ENCODE measurements at regions not wholly inside any gene's neighbourhood (a gene's known extent, or its start where the extent isn't known, plus 50 kb on each side); places are given as distances from the start of the nearest gene placed in this dataset.
"Not testable (repeated sequence)": the region's sequence is repeated elsewhere in the genome, so short reads cannot be mapped to it uniquely, and the experiment has no call there.

DNA sequence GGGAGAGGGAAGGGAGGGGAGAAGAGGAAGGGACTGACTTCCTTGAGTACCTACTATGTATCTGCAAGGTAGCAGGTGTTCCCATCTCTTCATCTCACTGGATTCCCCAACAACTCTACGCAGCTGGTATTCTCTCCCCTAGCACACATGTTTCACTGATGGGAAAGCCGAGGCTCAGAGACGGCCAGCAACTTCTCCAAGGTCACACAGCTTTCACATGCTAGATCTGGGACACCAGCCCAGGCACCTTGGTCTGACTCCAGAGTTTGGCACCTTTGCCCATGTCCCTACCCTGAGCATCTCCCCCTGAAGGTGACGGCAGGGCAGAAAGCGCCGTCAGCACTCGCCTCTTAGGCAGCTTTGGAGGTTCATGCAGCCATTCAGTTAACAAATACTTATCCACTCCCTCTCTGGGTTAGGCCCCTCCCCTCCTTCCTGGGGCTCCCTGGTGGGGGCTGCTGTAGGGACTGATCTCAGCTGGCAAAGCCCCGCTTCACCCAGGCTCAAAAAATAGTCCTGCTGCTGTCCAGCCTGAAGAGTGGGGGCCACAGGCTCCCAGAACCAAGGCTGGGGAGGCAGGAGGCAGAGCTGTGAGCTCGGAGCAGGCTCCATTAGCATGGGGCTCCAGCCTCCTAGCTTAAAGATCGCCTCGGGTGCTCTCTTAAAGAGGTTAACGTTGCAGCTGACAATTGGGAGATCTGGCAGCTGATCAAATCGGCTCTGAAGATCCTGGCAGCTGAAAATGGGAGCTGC is 79.4 kb downstream of the IGLL1 start:
- TF ChIP-seq, protein P1, sequence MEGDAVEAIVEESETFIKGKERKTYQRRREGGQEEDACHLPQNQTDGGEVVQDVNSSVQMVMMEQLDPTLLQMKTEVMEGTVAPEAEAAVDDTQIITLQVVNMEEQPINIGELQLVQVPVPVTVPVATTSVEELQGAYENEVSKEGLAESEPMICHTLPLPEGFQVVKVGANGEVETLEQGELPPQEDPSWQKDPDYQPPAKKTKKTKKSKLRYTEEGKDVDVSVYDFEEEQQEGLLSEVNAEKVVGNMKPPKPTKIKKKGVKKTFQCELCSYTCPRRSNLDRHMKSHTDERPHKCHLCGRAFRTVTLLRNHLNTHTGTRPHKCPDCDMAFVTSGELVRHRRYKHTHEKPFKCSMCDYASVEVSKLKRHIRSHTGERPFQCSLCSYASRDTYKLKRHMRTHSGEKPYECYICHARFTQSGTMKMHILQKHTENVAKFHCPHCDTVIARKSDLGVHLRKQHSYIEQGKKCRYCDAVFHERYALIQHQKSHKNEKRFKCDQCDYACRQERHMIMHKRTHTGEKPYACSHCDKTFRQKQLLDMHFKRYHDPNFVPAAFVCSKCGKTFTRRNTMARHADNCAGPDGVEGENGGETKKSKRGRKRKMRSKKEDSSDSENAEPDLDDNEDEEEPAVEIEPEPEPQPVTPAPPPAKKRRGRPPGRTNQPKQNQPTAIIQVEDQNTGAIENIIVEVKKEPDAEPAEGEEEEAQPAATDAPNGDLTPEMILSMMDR (IDR thresholded peaks at IDR 0.05; ENCODE audit: insufficient read depth, missing control alignments), result no peak
- FAIRE-seq (no peak), DNase-seq (ENCODE audit: insufficient read length, low spot score) (no peak)

DNA sequence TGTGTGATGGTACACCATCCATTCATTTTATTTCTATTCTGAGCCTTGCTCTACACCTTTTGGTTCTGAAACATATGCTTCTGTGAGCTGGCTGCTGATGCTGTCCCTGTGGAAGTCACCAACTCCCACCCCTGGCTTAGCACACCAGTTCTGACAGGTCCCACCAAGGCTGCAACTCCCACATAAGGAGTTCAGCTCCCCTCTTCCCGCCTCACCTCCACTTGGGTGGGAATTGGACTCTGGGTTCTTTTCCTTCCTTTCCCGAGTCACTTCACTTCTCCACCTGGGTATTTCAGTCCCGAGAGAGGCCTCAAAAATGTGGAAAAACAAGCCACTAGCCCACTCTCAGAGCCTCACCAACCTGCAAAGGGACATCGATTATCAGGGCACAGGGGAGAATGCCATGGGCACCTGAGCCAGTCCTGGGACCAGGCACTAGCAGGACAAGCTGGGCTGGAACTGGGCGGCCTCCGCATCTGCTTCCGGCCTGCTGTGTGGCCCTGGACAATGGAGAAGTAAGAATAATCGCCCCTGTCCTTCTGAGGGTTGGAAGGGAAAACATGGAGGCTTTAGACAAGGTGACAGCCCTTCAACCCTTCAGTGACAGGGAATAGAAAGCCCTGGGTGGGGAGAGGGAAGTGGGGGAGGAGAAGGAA is 80.1 kb downstream of the IGLL1 start:
- DNase-seq (ENCODE audit: insufficient read length, low spot score) (no peak), FAIRE-seq (no peak)
- TF ChIP-seq, protein P1 (IDR thresholded peaks at IDR 0.05; ENCODE audit: insufficient read depth, missing control alignments), result no peak

DNA sequence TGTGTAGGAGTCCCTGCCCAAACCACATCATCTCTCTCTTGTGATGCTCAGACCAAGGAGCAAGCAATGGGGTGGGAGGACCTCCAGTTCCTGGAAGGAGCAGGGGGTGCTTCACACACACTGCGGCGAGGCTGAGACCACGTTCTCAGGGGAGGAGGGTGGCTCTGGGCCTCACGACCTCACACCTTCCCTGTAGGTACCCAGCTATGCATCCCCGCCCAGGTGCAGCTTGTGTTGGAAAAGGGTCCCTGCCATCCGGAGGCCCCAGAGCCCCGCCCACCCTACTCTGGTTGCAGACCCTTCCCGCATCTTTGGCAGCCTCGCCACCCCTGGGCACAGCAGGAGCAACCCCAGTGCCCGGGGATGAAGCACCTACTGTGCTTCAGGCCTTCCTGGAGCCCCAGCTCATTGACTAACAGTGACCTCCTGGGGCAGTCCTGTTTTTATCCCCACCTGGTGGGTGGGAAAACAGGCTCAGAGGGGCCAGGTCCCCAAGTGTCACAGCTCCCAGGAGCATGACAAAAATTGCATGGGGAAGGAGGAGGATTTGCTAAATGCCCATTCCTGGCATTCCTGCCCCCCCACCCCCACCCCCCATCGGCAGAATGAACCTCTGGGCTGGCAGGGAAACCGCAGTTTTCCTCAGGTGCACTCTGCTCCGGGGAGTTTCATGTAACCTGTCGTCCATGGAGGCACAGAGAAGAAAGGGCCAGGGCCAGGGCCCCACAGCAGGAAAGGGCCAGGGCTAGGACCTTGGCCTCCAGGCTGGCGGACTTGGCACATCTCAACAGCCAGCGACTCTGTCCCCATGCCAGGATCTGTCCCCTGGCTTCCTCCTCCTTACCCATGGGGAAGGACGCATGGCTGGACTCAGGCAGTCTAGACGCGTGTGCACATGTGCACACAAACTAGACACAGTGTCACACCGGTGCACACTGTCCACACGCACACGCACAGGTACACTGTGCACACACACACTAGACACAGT is 81.0 kb downstream of the IGLL1 start:
- TF ChIP-seq, protein P1 (IDR thresholded peaks at IDR 0.05; ENCODE audit: insufficient read depth, missing control alignments), result no peak
- DNase-seq (ENCODE audit: insufficient read length, low spot score), result no peak
- FAIRE-seq, result no peak

DNA sequence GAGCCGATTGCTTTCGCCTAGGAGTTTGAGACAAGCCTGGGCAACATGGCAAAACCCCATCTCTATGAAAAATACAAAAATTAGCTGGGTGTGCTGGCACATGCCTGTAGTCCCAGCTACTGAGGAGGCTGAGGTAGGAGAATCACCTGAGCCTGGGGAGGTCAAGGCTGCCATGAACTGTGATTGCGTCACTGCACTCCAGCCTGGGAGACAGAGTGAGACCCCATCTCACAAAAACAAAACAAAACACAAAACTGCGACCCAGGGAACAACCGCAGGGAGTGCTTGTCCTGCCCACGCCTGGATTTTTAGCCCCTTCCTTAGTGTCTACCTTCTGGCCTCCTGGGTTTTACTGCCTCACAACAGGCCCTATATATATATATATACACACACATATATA is 82.2 kb downstream of the IGLL1 start:
- not testable (repeated sequence) for DNase-seq (ENCODE audit: insufficient read length, low spot score); FAIRE-seq

DNA sequence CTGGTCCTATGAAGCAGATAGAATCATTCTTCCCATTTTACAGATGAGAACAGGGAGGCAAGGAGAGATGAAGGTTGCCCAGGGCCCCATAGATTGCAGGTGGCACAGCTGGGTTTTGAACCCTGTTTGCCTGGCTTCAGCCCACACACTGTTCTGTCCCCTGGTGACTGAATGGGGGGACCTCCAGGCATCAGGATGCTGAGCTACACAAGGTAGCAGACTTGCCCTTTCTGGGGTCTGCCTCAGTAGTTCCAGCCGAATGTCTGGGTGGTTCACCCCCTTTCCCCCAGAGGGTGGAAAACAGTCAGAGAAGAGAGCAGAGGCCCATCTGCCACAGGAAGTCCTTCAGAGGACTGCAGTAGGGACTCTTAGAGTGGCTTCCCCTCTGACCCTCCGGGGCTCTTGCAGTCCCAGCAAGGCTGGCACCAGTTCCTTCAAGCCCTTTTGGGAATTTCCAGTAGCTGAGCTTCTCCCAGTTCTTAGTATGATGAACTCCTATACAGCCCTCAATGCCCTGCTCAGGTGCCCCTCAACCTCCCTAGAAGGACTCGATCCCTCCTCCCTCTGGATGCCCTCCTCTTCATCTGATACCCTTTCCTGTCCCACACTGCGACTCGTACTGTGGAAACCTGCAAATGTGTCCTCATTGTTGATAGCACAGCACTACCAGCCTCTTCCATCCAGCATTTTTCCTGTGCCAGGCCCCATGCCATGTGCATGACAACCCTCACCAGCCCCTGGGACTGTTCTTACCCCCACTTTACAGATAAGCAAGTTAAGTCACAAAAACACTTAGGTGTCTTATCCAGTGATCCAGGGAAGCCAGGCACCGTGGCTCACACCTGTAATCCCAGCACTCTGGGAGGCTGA is 82.8 kb downstream of the IGLL1 start:
- TF ChIP-seq, protein P1 (IDR thresholded peaks at IDR 0.05; ENCODE audit: insufficient read depth, missing control alignments), result no peak
- DNase-seq (ENCODE audit: insufficient read length, low spot score) (no peak), FAIRE-seq (no peak)

DNA sequence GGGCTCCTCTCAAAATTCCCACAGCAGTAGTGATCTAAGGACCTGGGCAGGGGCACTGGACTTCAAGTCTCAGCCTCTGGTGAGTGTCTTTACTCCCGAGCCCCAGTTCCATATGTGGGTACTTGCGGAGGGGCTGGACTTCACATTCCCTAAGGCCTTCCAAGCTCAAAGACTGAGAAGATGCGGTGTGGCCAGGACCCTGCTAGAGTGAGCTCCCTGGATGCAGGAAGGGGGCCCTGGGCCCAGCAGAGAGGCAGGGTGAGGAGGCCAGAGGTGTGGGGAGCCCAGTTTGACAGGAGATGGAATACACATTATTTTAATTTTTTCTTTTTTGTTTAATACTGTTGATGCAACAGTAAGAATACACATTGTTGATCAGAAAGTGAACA is 83.7 kb downstream of the IGLL1 start:
- DNase-seq (ENCODE audit: insufficient read length, low spot score) (no peak), FAIRE-seq (no peak)
- TF ChIP-seq, protein P1 (IDR thresholded peaks at IDR 0.05; ENCODE audit: insufficient read depth, missing control alignments), result no peak
